NCI-H2227 (cell line): ENCODE measurements at regions not wholly inside any gene's neighbourhood (a gene's known extent, or its start where the extent isn't known, plus 50 kb on each side); places are given as distances from the start of the nearest gene placed in this dataset.

Experiments
- DNase-seq: peaks from one replicate; lab custom pipeline; 2025; ENCODE audit not compliant: unreplicated experiment; lab: John Stamatoyannopoulos, UW

- no peak for DNase-seq
Observed at GRCh38 chr9:110047232-110047954, 160.6 kb downstream of the C9orf152 start.

DNA sequence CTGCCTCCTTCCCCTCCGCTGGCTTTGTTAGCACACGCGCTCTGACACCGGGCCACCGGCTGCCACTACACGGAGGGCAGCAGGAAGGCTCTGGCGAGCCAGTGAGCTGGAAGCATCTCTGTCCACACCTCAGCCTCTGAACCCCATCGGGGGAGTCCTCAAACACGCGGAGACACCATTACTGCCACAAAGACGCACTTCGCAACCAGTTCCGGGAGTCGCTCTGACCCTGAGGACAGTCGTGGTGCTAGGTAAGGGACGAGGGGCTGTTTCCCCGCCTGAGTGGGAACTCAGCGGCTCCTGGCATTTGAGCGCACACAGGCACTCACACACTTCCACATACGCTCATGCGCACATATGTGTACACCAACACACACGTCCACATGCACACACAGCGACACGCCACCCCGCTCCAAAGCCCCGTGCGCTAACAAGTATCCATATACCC is 160.0 kb downstream of the C9orf152 start:
- peak; percentile 34 for DNase-seq

DNA sequence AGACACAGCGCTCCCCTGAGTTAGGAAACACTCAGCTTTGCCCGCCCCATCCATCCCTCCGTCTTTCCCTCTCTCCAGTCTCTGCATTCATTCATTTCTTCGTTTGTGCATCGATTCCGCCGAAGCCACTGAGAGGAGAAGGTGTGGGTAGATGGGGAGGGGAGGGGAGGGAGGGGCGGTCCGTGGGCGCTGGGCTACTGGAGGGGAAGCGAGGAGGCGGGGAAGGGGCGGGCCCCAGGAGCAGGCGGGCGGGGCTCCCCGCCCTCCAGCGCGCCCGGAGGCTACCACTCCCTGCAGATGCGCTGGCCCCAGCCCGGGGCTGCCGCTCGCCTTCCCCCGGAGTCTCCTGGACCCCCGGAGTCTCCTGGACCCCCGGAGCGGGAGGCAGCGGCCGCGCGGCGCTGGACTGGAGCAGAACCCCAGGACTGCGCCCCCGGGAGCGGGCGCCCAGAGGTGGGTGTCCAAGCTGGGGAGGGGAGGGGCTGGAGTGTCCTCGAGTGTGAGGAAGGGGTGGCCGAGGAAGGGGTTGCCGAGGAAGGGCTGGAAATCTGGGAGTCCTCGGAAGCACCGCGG is 159.5 kb downstream of the C9orf152 start:
- peak; percentile 76 for DNase-seq

DNA sequence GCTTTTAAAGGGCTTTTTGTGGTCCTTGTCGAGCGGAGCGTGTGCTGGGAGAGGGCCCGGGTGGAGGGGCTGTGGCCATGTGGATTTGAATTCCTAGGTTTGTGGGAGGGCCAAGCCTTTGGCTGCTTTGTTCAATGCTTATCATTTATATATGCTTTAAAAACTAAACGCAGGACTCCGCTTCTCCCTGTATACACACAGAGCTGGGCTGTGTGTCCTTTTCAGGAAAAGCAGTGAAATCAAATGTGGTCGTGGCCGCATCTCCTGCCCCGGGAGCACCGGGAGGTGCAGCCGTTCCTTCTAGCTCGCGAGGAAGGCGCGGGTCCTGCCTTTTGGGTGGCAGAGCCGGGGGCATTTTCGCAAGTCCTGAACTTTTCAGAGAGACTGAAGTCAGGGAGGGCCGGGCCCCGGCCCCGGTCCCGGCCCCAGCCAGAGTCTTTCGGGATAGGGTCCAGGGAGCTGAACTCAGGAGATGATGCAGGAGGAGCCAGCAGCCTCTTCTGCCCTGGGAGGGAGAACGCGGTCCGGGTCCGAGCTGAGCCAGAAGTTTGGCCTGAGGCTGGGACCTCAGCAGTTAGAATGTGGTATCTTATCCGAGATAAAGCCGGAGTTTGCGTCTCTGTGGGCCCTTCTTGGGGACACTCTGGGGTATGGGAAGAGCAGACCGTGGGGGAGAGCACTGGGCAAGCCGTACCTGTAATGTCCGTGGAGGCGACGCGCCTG is 158.8 kb downstream of the C9orf152 start:
- no peak for DNase-seq

DNA sequence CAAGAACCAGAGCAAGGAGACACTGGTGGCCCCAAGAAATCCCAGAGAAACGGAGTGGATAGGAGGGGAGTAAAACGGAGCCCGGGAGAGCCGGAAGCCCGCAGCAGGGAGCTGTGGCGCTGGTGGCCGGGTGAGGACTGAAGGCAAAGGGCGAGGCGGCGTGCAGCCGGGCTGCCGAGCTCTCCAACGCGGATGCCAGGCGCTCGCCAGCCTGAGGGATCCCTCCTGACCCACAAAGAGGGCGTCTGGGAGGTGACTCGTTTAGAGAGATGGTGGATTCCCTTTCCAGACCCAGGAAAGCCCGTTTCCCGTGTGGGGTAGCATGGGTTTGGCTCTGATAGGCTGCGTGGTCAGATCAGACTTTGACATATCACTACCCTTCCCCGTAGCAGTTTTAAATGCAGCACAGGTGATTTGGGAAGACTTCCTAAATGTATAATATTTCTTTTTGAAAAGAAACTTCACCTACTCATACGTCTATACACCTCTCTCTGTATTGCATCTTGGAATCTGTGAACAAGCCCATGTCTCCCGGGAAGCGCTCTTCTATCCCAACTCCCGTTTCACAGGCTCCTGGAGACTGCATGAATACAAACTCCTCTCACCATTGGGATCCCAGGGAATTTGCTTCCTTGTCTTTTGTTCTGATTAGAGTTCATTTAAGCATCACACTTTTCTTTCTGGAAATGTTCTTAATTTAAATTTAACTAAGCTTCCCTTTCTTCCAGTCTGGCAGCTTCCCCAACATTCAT is 158.1 kb downstream of the C9orf152 start:
- no peak for DNase-seq

GRCh38 chr9:110050925-110051355 is 157.0 kb downstream of the C9orf152 start:
- no peak for DNase-seq

DNA sequence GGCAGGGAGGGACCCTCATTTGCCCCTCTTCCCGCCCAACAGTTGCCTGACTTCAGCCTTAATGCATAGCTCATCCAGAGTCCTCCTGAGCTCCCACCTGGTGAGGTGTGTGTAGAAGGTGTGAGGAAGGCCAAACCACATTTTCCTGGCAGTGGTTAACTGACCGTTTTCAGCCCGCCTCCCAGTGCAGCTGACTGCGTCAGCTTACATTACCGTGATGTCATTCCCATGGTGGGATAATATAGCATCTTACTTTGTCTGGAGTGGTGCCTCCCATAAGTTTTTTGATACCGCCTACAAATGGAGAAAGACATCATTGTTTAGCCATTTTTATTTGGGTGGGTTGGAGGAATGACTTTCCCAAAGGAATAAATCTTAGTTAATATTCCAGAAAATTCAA is 151.9 kb downstream of the C9orf152 start:
- DNase-seq: no peak

GRCh38 chr9:110058304-110058953 is 149.5 kb downstream of the C9orf152 start:
- DNase-seq: peak; percentile 57

GRCh38 chr9:110059461-110059860 is 148.5 kb downstream of the C9orf152 start:
- DNase-seq: no peak

DNA sequence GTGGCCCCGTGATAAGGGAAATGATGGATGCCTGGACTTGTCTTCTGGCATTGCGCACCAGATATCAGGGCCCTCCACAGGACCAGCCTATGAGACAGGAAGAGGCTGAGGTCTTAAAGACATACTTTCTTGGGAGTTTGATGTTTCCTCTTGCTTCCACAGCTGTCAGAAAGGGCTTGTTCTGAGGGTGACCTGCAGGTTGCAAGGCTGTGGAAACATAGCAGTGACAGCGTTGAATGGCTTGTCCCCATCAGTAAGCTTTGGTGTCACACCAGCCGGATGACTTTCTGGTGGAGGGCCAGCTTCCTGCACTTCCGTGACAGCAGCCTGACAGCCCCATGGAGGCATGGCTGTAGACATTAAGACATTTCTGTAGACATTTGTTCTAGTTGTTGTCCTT is 143.2 kb downstream of the C9orf152 start:
- DNase-seq: no peak

DNA sequence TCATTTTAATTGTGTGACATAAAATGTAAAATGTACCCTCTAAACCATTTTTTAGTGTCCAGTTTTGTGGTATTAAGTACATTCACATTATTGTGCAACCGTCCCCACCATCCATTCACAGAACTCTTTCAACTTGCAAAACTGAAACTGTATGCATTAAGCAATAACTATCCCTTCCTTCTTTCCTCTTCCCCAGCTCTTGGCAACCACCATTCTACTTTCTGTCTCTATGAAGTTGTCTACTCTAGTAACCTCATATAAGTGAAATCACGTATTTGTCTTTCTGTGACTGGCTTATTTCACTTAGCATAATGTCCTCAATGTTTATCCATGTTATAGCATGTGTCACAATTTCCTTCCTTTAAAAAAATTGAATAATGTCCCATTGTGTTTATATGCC is 142.4 kb downstream of the C9orf152 start:
- DNase-seq: no peak

GRCh38 chr9:110066929-110067716 is 140.8 kb downstream of the C9orf152 start:
- no peak for DNase-seq

DNA sequence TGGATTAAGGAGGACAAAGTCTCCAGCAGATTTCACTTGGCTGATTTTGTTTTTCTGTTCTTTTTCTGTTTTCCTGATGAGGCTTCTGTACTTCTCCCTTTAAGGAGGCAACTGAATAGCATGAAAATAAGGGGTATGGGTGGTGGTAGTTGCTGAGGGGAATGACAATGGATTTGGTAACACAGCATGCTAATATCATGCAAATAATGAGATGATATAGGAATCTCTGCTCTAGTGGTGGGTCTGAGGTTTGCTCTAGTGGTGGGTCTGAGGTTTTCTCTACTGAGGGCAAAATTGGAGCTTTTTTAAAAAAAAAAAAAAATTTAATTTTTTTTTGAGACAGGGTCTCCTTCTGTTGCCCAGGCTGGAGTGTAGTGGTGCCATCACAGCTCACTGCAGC is 139.7 kb downstream of the C9orf152 start:
- no peak for DNase-seq

- no peak for DNase-seq
Observed at GRCh38 chr9:110069326-110070248, 138.4 kb downstream of the C9orf152 start.

DNA sequence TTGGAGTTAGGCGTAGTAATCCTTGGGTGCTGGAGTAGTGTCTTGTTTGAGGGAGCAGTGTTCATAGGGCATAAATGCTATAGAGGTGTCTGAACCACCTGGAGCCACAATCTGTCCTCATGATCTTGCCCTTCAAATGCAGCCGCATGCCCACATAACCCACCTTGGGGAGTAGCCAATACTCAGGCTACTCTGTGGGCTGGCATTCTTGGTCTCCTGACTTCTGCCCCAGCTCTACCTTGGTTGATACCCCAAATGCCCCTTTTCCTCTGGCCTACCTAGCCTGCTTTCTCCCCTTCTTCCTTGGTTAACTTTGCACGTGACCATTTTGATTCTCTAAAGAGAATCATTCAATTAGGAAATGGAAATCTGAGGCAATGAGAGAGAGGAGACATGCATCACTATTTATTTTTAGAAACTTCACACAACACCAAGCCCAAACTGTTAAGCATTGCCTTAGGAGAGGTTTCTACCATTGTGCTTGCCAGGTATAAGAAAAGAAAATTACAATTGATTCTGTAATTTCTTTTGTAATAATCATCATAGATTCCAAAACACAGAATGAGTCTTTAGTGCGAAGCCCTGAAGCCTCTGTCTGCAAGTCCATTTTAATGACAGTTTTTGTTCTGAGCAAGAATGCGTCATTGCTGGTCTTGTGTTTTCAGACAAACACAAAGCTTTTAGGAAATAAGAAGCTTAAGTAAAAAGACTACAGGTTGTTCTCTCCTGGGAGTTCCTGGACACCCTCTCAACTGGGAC is 135.2 kb downstream of the C9orf152 start:
- DNase-seq: no peak

DNA sequence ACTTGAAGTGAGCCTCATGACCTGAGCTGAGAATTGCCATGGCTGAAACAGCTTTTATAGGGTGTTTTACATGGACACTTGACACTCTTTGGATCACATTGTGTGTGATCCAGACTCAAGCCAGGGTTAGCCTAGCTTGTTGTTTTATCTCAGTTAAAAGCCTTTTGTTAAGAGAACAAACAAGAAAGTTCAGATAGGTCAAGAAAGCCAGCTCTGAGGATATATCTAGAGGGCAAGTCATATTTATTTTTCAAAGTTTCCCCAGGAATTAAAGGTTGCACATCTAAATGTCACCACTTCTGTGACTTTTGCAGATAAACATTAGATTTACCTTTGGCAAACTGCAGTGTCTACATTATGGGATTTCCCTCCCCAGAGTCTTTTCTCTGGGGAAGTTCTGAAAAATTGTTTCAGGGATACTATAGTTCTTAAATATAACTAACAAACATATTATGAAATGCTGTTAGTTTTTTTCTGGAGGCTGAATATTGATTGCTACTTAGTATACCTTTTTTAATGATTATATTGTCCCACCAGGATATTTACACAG is 134.5 kb downstream of the C9orf152 start:
- no peak for DNase-seq

DNA sequence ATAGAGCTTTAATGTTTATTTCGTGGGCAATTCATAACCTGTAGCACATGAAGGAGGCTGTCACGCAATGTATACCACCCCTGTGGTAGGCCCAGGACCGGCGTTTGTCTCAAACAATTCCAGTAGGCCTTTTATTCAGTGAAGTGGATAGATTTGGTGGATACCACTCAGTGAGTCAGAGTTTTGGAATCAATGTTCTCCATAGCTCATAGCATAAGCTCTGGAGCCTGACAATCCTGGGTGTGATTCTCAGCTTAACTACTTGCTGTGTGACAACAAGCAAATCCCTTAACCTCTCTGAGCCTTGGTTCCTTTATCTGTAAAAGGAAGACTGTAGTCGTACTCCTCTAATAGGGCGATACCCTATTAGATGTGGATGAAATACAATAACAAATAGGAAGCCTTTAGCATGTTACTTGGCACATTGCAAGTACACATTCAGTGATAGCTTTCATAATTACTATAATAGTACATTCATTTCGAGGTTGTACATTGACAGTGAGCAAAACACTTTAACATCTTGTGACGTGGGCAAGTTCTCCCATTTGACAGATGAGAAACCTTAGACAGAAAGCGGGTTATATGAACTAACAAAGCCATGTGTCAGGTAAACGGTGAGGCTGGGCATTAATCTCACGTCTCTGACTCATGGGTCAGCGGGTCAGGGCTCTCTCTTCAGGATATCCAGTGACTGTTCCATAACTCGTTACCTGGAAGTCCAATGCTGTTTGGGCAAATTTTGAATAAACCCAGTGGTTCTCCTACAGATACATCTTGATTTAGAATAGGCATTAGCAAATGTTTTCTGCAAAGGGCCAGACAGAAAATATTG is 130.8 kb downstream of the C9orf152 start:
- no peak for DNase-seq
